Hippocampal formation (tissue), 2 donors: ENCODE measurements at regions not wholly inside any gene's neighbourhood (a gene's known extent, or its start where the extent isn't known, plus 50 kb on each side); places are given as distances from the start of the nearest gene placed in this dataset.

Experiments
- DNase-seq, 2 donors: peaks; one replicate each; lab custom pipeline; 2025; lab: John Stamatoyannopoulos, UW

- no peak for DNase-seq
These were observed 133.4 kb upstream of the SMAD3 start for GRCh38 chr15:66931768-66932633.

- no peak for DNase-seq
These were observed 132.8 kb upstream of the SMAD3 start for GRCh38 chr15:66932634-66933024.

DNA sequence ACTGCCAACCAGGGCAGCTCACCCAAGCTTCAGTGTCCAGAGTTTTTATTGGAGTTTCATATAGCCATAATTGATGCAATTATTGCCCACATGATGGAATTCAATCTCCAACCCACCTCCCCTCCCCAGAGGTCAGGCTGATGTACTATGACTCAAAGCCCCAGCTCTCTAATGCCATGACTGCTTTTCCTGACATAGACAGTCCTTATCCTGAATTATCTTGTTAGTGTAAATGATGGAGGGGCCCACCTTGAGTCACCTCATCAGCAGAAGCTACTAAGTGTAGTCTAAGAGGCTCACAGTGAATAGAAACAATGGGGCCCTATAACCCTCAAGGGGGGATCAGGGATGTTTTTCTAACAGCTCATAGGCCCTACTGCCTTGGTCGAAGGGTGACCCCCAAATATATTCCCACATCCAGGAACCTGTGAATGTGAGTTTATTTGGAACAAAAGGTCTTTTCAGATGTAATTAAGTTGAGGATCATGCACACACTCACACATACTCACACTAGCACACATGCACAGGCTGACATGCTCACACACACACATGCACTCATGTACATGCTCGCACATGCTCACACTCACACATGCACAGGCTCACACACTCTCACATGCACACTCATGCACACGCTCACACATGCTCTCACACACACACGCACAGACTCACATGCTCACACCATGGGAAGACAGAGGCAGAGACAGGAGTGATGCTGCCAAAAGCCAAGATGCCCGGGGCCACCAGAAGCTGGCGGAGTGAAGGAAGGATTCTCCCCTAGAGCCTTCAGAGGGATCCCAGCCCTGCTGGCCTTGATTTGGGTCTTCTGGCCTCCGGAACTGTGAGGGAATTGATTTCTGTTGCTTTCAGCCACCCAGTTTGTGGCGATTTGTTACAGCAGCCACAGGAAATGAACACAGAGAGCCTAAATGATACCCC is 131.2 kb upstream of the SMAD3 start:
- no peak for DNase-seq

- DNase-seq: no peak
These were observed 130.4 kb upstream of the SMAD3 start for GRCh38 chr15:66934868-66935520.

DNA sequence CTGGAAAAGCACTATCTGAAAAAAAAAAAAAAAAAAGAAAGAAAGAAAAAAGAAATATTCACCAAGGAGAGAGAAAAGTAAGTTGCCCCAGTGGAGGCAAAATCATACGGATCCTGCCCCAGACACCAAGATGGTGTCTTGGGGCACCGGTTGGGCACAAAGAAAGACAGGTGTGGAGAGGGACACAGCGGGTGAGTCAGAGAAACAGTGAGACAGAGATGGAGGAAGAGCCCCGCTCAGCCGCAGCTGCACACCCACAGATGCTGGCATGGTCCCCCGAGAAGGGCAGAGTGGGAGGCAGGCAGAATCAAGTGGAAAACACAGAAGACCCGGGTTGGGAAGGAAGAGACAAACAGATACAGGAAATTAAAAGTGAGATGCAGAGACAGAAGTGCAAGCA is 129.7 kb upstream of the SMAD3 start:
- no peak for DNase-seq

DNA sequence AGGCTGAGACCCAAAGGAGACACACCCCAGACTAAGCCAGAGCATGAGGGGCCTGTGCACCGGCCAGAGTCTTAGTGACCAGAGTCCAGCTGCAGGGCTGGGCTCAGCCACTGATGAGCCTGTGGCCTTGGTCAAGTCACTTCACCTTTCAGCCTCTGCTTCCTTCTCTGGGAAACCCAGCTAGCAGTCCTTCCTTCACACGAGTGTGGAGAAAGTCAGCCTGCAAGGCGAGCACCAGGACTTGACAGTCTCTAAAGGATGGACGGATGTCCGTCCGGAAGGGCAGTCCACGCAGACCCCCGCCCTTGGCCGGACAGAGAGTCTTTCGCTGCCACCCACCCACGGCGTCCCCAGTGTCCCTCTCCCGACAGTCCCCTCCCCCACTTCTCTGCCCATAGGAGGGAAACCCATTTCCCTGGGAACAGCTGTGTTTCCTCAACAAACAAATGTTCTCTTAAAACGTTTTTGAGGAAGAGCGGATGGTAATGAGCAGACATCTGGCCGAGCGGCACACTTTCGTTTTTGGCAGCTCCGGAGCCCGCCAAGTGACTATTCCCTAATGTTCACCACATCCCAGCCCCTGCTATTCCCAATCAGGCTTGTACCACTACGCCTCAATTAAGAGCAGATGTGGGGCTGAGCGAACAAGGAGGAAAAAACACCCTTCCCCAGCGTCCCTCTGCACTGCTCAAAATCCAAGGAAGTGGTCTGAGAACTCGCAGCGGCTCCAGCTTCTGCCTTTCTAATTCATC is 129.1 kb upstream of the SMAD3 start:
- DNase-seq: no peak

- no peak for DNase-seq
These were observed 128.4 kb upstream of the SMAD3 start for GRCh38 chr15:66936861-66937582.

DNA sequence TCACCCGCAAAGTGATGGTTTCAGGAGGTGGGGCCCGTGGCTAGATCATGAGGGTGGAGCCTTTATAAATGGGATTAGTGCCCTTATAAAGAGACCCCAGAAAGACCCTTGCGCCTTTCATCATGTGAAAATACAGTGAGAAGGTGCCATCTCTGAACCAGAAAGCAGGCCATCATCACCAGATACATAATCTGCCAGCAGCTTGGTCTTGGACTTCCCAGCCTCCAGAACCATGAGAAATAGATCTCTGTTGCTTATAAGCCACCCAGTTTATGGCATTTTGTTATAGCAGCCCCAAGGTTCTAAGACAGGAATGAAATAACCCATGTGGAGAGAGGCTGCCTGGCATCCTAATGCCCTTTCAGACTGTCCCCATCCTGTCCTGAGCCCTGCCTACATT is 127.8 kb upstream of the SMAD3 start:
- no peak for DNase-seq

DNA sequence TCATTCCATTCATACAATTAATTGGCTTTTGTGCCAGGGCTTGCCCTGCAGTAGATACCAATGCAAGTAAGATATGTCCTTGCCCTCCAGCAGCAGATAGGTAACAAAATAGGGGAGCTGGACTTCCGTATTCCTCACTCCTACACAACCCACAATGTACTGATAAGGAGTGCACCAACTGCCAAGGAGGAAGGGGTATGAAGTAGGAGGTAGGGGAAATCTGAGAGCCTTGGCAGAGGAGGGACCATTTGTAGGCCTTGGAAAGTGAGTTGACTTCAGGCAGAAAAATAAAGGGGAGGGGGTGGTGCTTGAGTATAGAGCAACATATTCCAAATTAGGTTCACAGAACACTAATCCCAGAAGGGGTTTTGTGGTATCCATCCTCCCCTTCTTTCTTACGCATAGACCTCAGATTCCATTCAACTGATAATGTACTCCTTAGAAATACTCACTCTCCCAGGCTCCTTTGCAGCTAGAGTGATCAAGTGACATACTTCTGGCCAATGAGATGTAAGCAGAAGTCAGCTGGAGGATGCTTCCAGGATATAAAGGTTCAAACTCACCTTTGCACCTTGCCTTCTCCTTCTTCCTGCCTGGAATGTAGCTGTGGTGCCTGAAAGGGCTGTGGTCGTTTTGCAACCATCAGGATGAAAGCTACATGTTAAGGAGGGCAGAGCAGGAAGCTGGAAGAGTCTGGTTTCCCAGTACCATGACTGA is 127.1 kb upstream of the SMAD3 start:
- DNase-seq: no peak

DNA sequence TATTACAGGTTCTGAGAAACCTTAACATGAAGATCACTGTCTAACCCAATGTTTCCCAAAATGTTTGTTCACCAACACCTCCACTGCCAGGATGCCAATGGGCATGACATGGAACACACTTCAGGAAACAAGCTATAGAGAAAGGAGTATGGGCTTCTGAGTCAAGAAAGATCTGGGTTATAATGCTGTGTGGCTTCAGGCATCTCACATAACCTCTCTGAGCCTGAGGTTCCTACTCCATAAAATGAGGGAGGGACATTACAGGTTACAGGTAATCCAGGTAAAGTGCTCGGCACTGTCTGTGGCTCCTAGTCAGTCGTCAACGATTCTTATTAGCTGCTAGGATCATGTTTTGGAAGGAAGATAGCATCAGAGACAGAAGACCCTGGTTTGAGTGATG is 126.4 kb upstream of the SMAD3 start:
- no peak for DNase-seq

DNA sequence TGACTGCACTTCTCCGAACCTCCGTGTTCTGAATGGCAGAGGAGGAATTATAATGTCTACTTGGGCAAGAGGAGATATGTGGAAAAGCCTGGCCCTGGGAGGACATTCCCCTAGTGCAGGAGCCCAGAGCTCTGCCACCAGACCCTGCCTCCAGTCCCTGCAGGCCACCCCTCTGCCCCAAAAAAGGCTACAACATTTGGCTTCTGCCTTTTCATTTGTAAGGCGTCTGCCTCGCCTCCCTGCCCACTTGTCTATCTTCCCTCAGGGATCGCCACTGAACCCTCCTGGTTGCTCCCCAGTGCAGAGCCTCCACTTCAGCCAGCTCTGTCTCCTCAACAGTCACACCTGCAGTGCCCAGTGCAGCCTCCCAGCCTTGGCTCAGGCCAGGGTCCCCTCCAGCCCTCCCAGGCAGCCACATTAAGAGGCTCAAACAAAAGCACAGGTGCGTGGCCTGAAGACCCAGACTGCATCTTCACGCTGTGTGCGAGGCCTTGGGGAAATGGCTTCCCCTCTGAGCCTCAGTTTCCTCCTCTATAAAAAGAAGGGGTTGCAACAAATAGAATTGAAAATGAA is 125.9 kb upstream of the SMAD3 start:
- no peak for DNase-seq

DNA sequence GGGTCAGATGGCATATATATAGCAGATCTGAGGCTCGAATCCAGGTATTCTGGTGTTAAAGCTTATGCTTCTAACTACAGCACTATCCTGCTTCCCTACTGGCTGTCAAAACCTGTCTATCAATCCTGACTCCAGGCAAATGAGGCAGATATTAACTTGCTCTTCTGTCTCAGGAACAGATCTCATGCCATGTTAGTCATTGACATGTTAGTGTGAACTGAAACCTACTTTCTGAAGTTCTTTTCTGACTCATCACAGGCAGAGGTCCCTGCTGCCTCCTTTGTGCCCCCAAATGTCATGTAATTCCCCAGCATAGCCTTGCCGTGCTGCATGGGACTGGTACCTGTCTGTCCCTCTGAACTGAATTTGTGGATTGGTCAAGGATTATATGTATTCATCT is 125.0 kb upstream of the SMAD3 start:
- DNase-seq: no peak

GRCh38 chr15:66941108-66941711 is 124.2 kb upstream of the SMAD3 start:
- DNase-seq: no peak

- DNase-seq: no peak
These were observed 123.6 kb upstream of the SMAD3 start for GRCh38 chr15:66941791-66942190.

DNA sequence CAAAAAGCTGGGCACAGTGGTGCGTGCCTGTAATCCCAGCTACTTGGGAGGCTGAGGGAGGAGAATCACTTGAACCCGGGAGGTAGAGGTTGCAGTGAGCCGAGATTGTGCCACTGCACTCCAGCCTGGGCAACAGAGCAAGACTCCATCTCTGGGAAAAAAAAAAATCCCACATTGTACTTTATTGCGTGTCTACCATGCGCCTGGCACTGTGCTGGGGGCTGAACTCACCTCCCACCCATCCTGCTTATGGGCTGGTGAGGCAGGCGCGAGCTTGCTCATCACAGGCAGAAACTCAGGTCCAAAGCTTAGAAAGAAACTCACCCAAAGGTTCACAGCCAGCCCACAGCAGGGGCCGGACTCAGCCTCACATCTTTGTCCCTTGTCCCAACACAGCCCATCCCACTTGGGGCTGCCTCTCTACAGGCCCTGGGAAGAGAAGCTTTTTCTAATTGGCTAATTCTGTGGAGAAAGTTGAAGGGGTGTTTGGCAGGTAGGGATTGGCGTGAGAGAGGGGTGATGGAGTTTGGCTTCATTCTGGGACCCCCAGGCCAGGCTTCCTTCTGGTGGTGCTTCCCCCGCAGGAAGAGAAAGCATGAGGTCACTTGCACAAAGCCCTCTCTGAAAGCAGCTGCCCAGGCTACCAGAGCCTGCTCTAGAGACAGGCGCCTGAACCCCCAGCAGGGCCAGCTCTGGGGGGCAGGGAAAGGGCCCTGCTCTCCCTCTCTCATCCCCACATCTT is 122.6 kb upstream of the SMAD3 start:
- no peak for DNase-seq

GRCh38 chr15:66943456-66944095 is 121.8 kb upstream of the SMAD3 start:
- DNase-seq: no peak

- DNase-seq: no peak
These were observed 121.3 kb upstream of the SMAD3 start for GRCh38 chr15:66944121-66944520.

GRCh38 chr15:66945286-66945685 is 120.1 kb upstream of the SMAD3 start:
- DNase-seq: no peak
